ENCODE measurements at regions not wholly inside any gene's neighbourhood (a gene's known extent, or its start where the extent isn't known, plus 50 kb on each side); places are given as distances from the start of the nearest gene placed in this dataset.

GRCh38 chr6:139523986-139524385 is 149.5 kb upstream of the CITED2 start:
- TF ChIP-seq EZH2 (IDR thresholded peaks at IDR 0.05; ENCODE audit: insufficient read depth, poor library complexity, severe bottlenecking), result no peak
- TF ChIP-seq EZH2phosphoT487 (IDR thresholded peaks at IDR 0.05; ENCODE audit: insufficient read depth, low read depth), result no peak

All from GM23248 (cell line).